Endothelial cell of umbilical vein (primary cell): ENCODE measurements at regions not wholly inside any gene's neighbourhood (a gene's known extent, or its start where the extent isn't known, plus 50 kb on each side); places are given as distances from the start of the nearest gene placed in this dataset.
A peak's percentile ranks its signal among the peaks of the same experiment; 100 is the strongest.

Experiments used
- BruUV-seq: library from RNA; stranded (reverse); fragments of 400-500 nt; replicated peaks from 2 replicates; lab custom pipeline; 2021; lab: Mats Ljungman, UMichigan
- CTCF ChIA-PET: fragments of 300-600, 350-600 bp; sonication (Branson Sonifier 250); formaldehyde crosslinking; loops from one replicate; lab custom pipeline; 2021; ENCODE audit warnings: antibody characterized with exemption, inconsistent platforms; lab: Charles Lee
- POLR2A ChIA-PET: fragments of 300-600, 350-600 bp; sonication (Branson Sonifier 250); formaldehyde crosslinking; loops from one replicate; lab custom pipeline; 2021; ENCODE audit warnings: antibody characterized with exemption, inconsistent platforms; lab: Charles Lee
- DNase-seq: peaks from one replicate; pipeline ENCODE4 v3.0.0-alpha.2; 2011; ENCODE audit warnings: low read depth, low spot score
- FAIRE-seq: peaks from 2 replicates; lab custom pipeline; 2011; peaks lifted over from hg19 to GRCh38; lab: Jason Lieb, UNC
- H2AFZ ChIP-seq: 2 replicates; pipeline ENCODE4 v1.6.0; 2012; ENCODE audit warnings: low read depth, low read length, control low read depth, inconsistent platforms
- H3K27ac ChIP-seq: 2 replicates; pipeline ENCODE4 v1.5.1; 2011; ENCODE audit warnings: low read depth, mild to moderate bottlenecking, control low read depth, low read length, moderate library complexity; ENCODE audit not compliant: insufficient read depth
- H3K27me3 ChIP-seq, 2 experiments: 2 replicates each; pipeline versions ENCODE4 v1.6.0 to v1.6.1; 2011; ENCODE audit warnings: low read length in 2 of 2, mixed read lengths in 1 of 2; ENCODE audit not compliant: control insufficient read depth in 2 of 2, insufficient read depth in 2 of 2
- H3K36me3 ChIP-seq, 2 experiments: 2 replicates in 1 of 2; 3 replicates in 1 of 2; pipeline ENCODE4 v1.5.1; 2011; ENCODE audit warnings: low read length in 2 of 2, mild to moderate bottlenecking in 1 of 2, moderate library complexity in 1 of 2; ENCODE audit not compliant: control insufficient read depth in 2 of 2, insufficient read depth in 2 of 2; ENCODE audit errors: extremely low read depth in 1 of 2
- H3K4me1 ChIP-seq: 3 replicates; pipeline ENCODE4 v1.5.1; 2011; ENCODE audit warnings: mild to moderate bottlenecking, low read length; ENCODE audit not compliant: control insufficient read depth, insufficient read depth; ENCODE audit errors: extremely low read depth
- H3K4me2 ChIP-seq: 2 replicates; pipeline ENCODE4 v1.6.1; 2011; ENCODE audit warnings: low read length, control low read depth, mixed read lengths; ENCODE audit not compliant: insufficient read depth
- H3K4me3 ChIP-seq, 3 experiments: fragments of 200-600 bp in 1 of 3; sonication (generic), shearing (Covaris generic) in 1 of 3; replicated peaks in 1 of 3; 2 replicates each; pipeline ENCODE4 v1.5.1; 2011 to 2016; ENCODE audit warnings: control low read depth in 3 of 3, low read length in 3 of 3, mild to moderate bottlenecking in 2 of 3, inconsistent platforms in 1 of 3, low read depth in 1 of 3, moderate library complexity in 1 of 3; ENCODE audit not compliant: insufficient read depth in 1 of 3
- H3K79me2 ChIP-seq: 2 replicates; pipeline ENCODE4 v1.6.0; 2012; ENCODE audit warnings: low read length, inconsistent platforms; ENCODE audit not compliant: control insufficient read depth, insufficient read depth
- H3K9ac ChIP-seq: replicated peaks from 2 replicates; pipeline ENCODE3; 2011; ENCODE audit warnings: low read length, control low read depth; ENCODE audit not compliant: insufficient read depth; ENCODE audit errors: extremely low read depth
- H3K9me1 ChIP-seq: replicated peaks from 3 replicates; pipeline ENCODE4 v1.6.0; 2011; ENCODE audit warnings: mild to moderate bottlenecking, low read length; ENCODE audit not compliant: control insufficient read depth, insufficient read depth; ENCODE audit errors: extremely low read depth
- H3K9me3 ChIP-seq: replicated peaks from 2 replicates; pipeline ENCODE4 v1.5.1; 2012; ENCODE audit warnings: low read length, inconsistent platforms; ENCODE audit not compliant: control insufficient read depth, insufficient read depth
- H4K20me1 ChIP-seq: replicated peaks from 2 replicates; pipeline ENCODE3; 2011; ENCODE audit warnings: mild to moderate bottlenecking, low read length; ENCODE audit not compliant: control insufficient read depth, insufficient read depth; ENCODE audit errors: extremely low read depth
- CTCF ChIP-seq, 2 donors: IDR thresholded peaks; 1 replicate in 1 of 2; 2 replicates in 1 of 2; pipeline ENCODE4 v1.5.1; 2011; ENCODE audit warnings: low read length in 2 of 2, mild to moderate bottlenecking in 2 of 2, moderate library complexity in 2 of 2, control low read depth in 1 of 2, inconsistent platforms in 1 of 2, low read depth in 1 of 2; ENCODE audit not compliant: insufficient read depth in 1 of 2; ENCODE audit errors: extremely low read depth in 1 of 2
- FOS ChIP-seq: IDR thresholded peaks from 2 replicates; pipeline ENCODE4 v1.6.1; 2011; ENCODE audit warnings: mild to moderate bottlenecking, low read length, moderate library complexity, borderline replicate concordance; ENCODE audit not compliant: insufficient read depth
- GATA2 ChIP-seq: IDR thresholded peaks from 2 replicates; pipeline ENCODE4 v1.7.0; 2011; ENCODE audit warnings: low read depth, mild to moderate bottlenecking, moderate library complexity, mixed read lengths, low read length; ENCODE audit not compliant: insufficient read length, insufficient read depth
- JUN ChIP-seq: IDR thresholded peaks from 2 replicates; pipeline ENCODE4 v1.6.1; 2011; ENCODE audit warnings: borderline replicate concordance, low read depth; ENCODE audit not compliant: insufficient read length, insufficient read depth
- MYC ChIP-seq: IDR thresholded peaks from one replicate; pipeline ENCODE4 v1.6.1; 2011; ENCODE audit warnings: mild to moderate bottlenecking, low read depth, low read length
- dilution Hi-C: fragments of 300-500 bp; cut with MboI; formaldehyde crosslinking; loops from one replicate; pipeline ENCODE4 v1.15.0; 2019; ENCODE audit warnings: low sequenced_read_pairs; ENCODE audit not compliant: extremely low pct_ligation_motif_present
- intact Hi-C: fragments of 100-400 bp; cut with micrococcal nuclease; formaldehyde crosslinking; loops from one replicate; pipeline ENCODE4 v1.10.0; 2022

GRCh38 chr5:107807431-107807830 is 136.7 kb upstream of the EFNA5 start:
- ChIA-PET CTCF (no interaction called here), POLR2A (no interaction called here)
- H3K4me3 ChIP-seq = no peak overlapping the region
- H3K27ac ChIP-seq = no peak overlapping the region
- no peaks in the 10 kb centered on the region for H3K4me1 ChIP-seq
- peaks cover 0 to 3% of the 10 kb centered on the region in 2 experiments for H3K27me3 ChIP-seq
- BruUV-seq = no TSS peak
- H3K9me1 ChIP-seq = no peaks in the 10 kb centered on the region
- H3K9ac ChIP-seq = no peak overlapping the region
- H2AFZ ChIP-seq = no peak overlapping the region
- H4K20me1 ChIP-seq = no peaks in the 10 kb centered on the region
- no peaks in the 10 kb centered on the region for H3K79me2 ChIP-seq
- no peaks in the 10 kb centered on the region for H3K9me3 ChIP-seq
- DNase-seq (no peak), FAIRE-seq (no peak)
- dilution Hi-C loops = no loop called here
- no peak overlapping the region for H3K4me2 ChIP-seq
- TF ChIP-seq CTCF (IDR thresholded peaks at IDR 0.05; ENCODE audit: extremely low read depth in 1 of 2, insufficient read depth in 1 of 2, low read depth in 1 of 2, low read length in 2 of 2) (no peak), FOS (no peak), GATA2 (no peak), JUN (no peak), MYC (no peak)
- H3K36me3 ChIP-seq = no peaks in the 10 kb centered on the region
- intact Hi-C loops = no loop called here

- Histone ChIP-seq H2AFZ (no peak overlapping the region), H3K9me3 (no peaks in the 10 kb centered on the region), H3K4me3 (no peak overlapping the region), H3K79me2 (no peaks in the 10 kb centered on the region), H3K9me1 (no peaks in the 10 kb centered on the region), H3K36me3 (no peaks in the 10 kb centered on the region), H4K20me1 (no peaks in the 10 kb centered on the region), H3K4me1 (no peaks in the 10 kb centered on the region), H3K4me2 (no peak overlapping the region), H3K27ac (no peak overlapping the region), H3K9ac (no peak overlapping the region), H3K27me3 (peaks cover 0 to 3% of the 10 kb centered on the region in 2 experiments)
- FAIRE-seq (no peak), DNase-seq (no peak)
- ChIA-PET POLR2A (no interaction called here), CTCF (no interaction called here)
- BruUV-seq = no TSS peak
- TF ChIP-seq CTCF (IDR thresholded peaks at IDR 0.05; ENCODE audit: extremely low read depth in 1 of 2, insufficient read depth in 1 of 2, low read depth in 1 of 2, low read length in 2 of 2) (no peak), MYC (no peak), FOS (peak; percentile 77)
- intact Hi-C loops = no loop called here
- dilution Hi-C loops = no loop called here
Measured at GRCh38 chr5:107806705-107807104, 136.0 kb upstream of the EFNA5 start.
